Right atrium auricular region (tissue), 2 donors: ENCODE measurements at regions not wholly inside any gene's neighbourhood (a gene's known extent, or its start where the extent isn't known, plus 50 kb on each side); places are given as distances from the start of the nearest gene placed in this dataset.

ENCODE experiments used
- DNase-seq: peaks from one replicate; pipeline ENCODE4 v3.0.0-alpha.2; 2019; ENCODE audit warnings: low spot score
- H3K27ac ChIP-seq, 2 donors: fragments of 200-600 bp; sonication (generic); 1 replicate in 1 of 2; 2 replicates in 1 of 2; pipeline ENCODE4 v1.5.1; 2016 to 2019
- H3K27me3 ChIP-seq, 2 donors: fragments of 200-600 bp; sonication (generic); one replicate each; pipeline versions ENCODE4 v1.5.1 to v1.6.0; 2017 to 2019
- H3K36me3 ChIP-seq: fragments of 200-600 bp; sonication (generic); one replicate; pipeline ENCODE4 v1.5.1; 2016
- H3K4me1 ChIP-seq, 2 donors: fragments of 200-600 bp; sonication (generic); one replicate each; pipeline versions ENCODE4 v1.5.1 to v1.6.0; 2017 to 2019
- H3K4me3 ChIP-seq, 2 donors: fragments of 200-600 bp; sonication (generic); 1 replicate in 1 of 2; 2 replicates in 1 of 2; pipeline ENCODE4 v1.5.1; 2017 to 2019; ENCODE audit warnings: mild to moderate bottlenecking in 1 of 2, moderate library complexity in 1 of 2
- H3K9me3 ChIP-seq, 2 donors: fragments of 200-600 bp; sonication (generic); one replicate each; pipeline ENCODE4 v1.5.1; 2019
- TF ChIP-seq, protein P1 (sequence below), 2 donors: fragments of 200-600 bp; sonication (generic); IDR thresholded peaks; one replicate each; pipeline ENCODE4 v1.5.1; 2019; ENCODE audit warnings: antibody characterized with exemption in 2 of 2

DNA sequence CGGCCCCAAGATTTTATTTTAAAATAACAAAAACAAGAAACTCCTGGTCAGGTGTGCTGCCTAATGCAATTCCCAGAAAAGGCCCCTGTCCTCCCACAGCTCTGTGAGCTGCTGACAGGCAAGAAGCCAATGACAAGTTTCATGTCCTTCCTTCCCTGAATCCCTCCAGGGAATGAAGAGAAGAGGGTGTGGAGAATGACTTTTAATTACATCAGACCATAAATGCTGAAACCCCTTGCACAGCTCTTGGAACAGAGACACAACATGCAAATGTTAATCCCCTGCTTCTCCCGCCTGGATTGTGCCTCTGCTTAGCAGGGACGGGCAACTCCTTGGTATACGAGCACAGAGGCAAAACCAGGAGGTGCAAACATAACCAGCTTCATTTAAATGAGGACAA is 228.1 kb upstream of the CAMK1G start:
- no peaks in the 10 kb centered on the region for H3K4me1 ChIP-seq
- no peak overlapping the region for H3K4me3 ChIP-seq
- H3K27ac ChIP-seq = no peak overlapping the region
- H3K36me3 ChIP-seq = no peaks in the 10 kb centered on the region
- H3K27me3 ChIP-seq = no peaks in the 10 kb centered on the region
- TF ChIP-seq, protein P1, sequence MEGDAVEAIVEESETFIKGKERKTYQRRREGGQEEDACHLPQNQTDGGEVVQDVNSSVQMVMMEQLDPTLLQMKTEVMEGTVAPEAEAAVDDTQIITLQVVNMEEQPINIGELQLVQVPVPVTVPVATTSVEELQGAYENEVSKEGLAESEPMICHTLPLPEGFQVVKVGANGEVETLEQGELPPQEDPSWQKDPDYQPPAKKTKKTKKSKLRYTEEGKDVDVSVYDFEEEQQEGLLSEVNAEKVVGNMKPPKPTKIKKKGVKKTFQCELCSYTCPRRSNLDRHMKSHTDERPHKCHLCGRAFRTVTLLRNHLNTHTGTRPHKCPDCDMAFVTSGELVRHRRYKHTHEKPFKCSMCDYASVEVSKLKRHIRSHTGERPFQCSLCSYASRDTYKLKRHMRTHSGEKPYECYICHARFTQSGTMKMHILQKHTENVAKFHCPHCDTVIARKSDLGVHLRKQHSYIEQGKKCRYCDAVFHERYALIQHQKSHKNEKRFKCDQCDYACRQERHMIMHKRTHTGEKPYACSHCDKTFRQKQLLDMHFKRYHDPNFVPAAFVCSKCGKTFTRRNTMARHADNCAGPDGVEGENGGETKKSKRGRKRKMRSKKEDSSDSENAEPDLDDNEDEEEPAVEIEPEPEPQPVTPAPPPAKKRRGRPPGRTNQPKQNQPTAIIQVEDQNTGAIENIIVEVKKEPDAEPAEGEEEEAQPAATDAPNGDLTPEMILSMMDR (IDR thresholded peaks at IDR 0.05) = no peak
- no peak for DNase-seq
- no peaks in the 10 kb centered on the region for H3K9me3 ChIP-seq

DNA sequence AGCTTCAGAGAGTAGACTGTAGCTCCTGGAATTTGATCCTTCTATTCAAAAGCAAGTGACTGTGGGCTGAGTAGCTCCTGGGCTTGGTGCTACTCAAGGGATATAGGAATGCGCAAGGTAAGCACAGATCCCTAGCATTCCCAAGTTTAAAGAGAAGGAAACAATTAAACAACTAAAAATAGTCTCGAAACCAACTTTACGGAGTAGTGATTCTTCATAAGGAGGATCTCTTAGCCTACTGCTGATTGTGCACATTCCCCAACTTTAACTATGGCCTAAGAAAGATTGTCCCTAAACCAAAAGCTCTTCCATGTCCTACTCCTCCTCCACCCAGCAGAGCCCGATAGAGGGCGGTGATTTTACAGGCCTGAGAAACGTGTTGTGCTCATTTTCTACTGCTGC is 226.5 kb upstream of the CAMK1G start:
- Histone ChIP-seq H3K36me3 (no peaks in the 10 kb centered on the region), H3K4me3 (no peak overlapping the region), H3K9me3 (no peaks in the 10 kb centered on the region), H3K4me1 (no peaks in the 10 kb centered on the region), H3K27ac (no peak overlapping the region), H3K27me3 (no peaks in the 10 kb centered on the region)
- TF ChIP-seq, protein P1 (IDR thresholded peaks at IDR 0.05) = no peak
- DNase-seq = no peak

GRCh38 chr1:209363112-209363511 is 220.4 kb upstream of the CAMK1G start:
- Histone ChIP-seq H3K27me3 (no peaks in the 10 kb centered on the region), H3K36me3 (no peaks in the 10 kb centered on the region), H3K27ac (no peak overlapping the region), H3K4me3 (no peak overlapping the region), H3K9me3 (no peaks in the 10 kb centered on the region), H3K4me1 (no peaks in the 10 kb centered on the region)
- no peak for DNase-seq
- TF ChIP-seq, protein P1 (IDR thresholded peaks at IDR 0.05) = no peak

GRCh38 chr1:209364716-209365115 is 218.8 kb upstream of the CAMK1G start:
- TF ChIP-seq, protein P1 (IDR thresholded peaks at IDR 0.05) = no peak
- no peaks in the 10 kb centered on the region for H3K36me3 ChIP-seq
- H3K4me1 ChIP-seq = no peaks in the 10 kb centered on the region
- no peak overlapping the region for H3K4me3 ChIP-seq
- H3K27ac ChIP-seq = no peak overlapping the region
- no peak for DNase-seq
- no peaks in the 10 kb centered on the region for H3K27me3 ChIP-seq
- H3K9me3 ChIP-seq = no peaks in the 10 kb centered on the region

- no peak overlapping the region for H3K27ac ChIP-seq
- no peaks in the 10 kb centered on the region for H3K36me3 ChIP-seq
- no peak for DNase-seq
- no peaks in the 10 kb centered on the region for H3K4me1 ChIP-seq
- TF ChIP-seq, protein P1 (IDR thresholded peaks at IDR 0.05) = no peak
- no peak overlapping the region for H3K4me3 ChIP-seq
- no peaks in the 10 kb centered on the region for H3K9me3 ChIP-seq
- no peaks in the 10 kb centered on the region for H3K27me3 ChIP-seq
Observed at GRCh38 chr1:209367061-209367772, 216.3 kb upstream of the CAMK1G start.
